ENCODE measurements at regions not wholly inside any gene's neighbourhood (a gene's known extent, or its start where the extent isn't known, plus 50 kb on each side); places are given as distances from the start of the nearest gene placed in this dataset.
A peak's percentile ranks its signal among the peaks of the same experiment; 100 is the strongest.

- no peaks in the 10 kb centered on the region for H3K27me3 ChIP-seq (ENCODE audit: insufficient read depth, low read length)
- H3K4me1 ChIP-seq (ENCODE audit: insufficient read depth, low read length), result peaks cover 33% of the 10 kb centered on the region
- no peak overlapping the region for H3K4me3 ChIP-seq (ENCODE audit: low read length)
- H3K27ac ChIP-seq (ENCODE audit: low read length), result peak overlapping the region; percentile 51
- H3K36me3 ChIP-seq (ENCODE audit: insufficient read depth, low read depth, low read length), result no peaks in the 10 kb centered on the region
- H3K9me3 ChIP-seq (ENCODE audit: insufficient read depth, low read depth, low read length), result peaks cover 3% of the 10 kb centered on the region; the same call in 1 of the 2 replicates
- no peak overlapping the region for H3K9ac ChIP-seq (ENCODE audit: low read depth, low read length)
Measured at GRCh38 chr2:237199577-237199976, 113.9 kb downstream of the COPS8 start.

GRCh38 chr2:237200462-237200861 is 114.8 kb downstream of the COPS8 start:
- no peaks in the 10 kb centered on the region for H3K27me3 ChIP-seq (ENCODE audit: insufficient read depth, low read length)
- no peak overlapping the region for H3K27ac ChIP-seq (ENCODE audit: low read length)
- peaks cover 38% of the 10 kb centered on the region for H3K4me1 ChIP-seq (ENCODE audit: insufficient read depth, low read length)

DNA sequence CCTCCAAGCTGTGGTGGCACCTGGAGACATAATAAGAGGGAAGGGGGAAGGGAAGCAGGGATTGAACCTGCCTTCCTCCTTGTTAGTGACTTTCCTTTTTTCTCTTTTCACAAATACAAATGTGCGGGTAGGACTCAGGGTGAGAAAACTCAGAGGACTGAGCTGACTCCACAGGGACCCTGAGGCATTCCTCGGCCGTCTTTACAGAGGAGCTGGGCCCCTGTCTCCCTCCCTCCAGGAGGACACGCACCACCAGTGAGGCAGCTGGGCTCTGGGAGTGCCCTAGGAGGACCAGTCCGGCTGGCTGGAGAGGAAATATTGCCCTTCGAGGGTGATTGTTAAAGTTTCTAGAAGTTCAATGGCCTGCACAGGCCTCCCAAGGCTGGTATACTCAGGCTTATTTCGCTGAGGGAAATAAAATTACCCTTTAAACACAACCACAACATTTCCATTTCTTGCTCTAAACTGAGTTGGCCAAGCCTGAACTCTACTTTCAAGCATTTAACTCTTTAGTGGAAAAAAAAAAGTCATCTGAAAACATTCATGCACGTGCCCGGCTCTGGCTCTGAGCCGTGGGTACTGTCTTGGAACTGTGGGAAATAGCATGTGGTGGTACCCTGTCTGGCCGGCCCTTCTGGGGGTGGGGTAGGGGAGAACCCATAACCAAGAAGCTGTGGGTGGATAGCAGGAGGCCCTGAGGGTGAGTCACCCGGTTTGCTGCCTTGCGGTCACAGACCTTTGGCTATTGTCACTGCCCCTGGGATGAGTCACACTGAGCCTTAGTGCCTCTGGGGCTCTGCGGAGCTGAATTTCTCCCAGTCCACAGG is 116.0 kb downstream of the COPS8 start:
- no peaks in the 10 kb centered on the region for H3K27me3 ChIP-seq (ENCODE audit: insufficient read depth, low read length)
- no peak overlapping the region for H3K4me3 ChIP-seq (ENCODE audit: low read length)
- peaks cover 41% of the 10 kb centered on the region for H3K4me1 ChIP-seq (ENCODE audit: insufficient read depth, low read length)
- H3K9ac ChIP-seq (ENCODE audit: low read depth, low read length), result no peak overlapping the region
- no peaks in the 10 kb centered on the region for H3K36me3 ChIP-seq (ENCODE audit: insufficient read depth, low read depth, low read length)
- no peak overlapping the region for H3K27ac ChIP-seq (ENCODE audit: low read length)
- peaks cover 3% of the 10 kb centered on the region; the same call in 1 of the 2 replicates for H3K9me3 ChIP-seq (ENCODE audit: insufficient read depth, low read depth, low read length)

More at GRCh38 chr2:237200462-237200861, 114.8 kb downstream of the COPS8 start:
- no peak overlapping the region for H3K4me3 ChIP-seq (ENCODE audit: low read length)
- H3K36me3 ChIP-seq (ENCODE audit: insufficient read depth, low read depth, low read length), result no peaks in the 10 kb centered on the region
- peaks cover 3% of the 10 kb centered on the region; the same call in 1 of the 2 replicates for H3K9me3 ChIP-seq (ENCODE audit: insufficient read depth, low read depth, low read length)
- H3K9ac ChIP-seq (ENCODE audit: low read depth, low read length), result no peak overlapping the region

GRCh38 chr2:237202288-237203030 is 116.8 kb downstream of the COPS8 start:
- Histone ChIP-seq H3K4me3 (ENCODE audit: low read length) (no peak overlapping the region), H3K9me3 (ENCODE audit: insufficient read depth, low read depth, low read length) (peaks cover 3% of the 10 kb centered on the region; the same call in 1 of the 2 replicates), H3K4me1 (ENCODE audit: insufficient read depth, low read length) (peaks cover 33% of the 10 kb centered on the region), H3K9ac (ENCODE audit: low read depth, low read length) (no peak overlapping the region), H3K36me3 (ENCODE audit: insufficient read depth, low read depth, low read length) (no peaks in the 10 kb centered on the region), H3K27ac (ENCODE audit: low read length) (no peak overlapping the region), H3K27me3 (ENCODE audit: insufficient read depth, low read length) (no peaks in the 10 kb centered on the region)

DNA sequence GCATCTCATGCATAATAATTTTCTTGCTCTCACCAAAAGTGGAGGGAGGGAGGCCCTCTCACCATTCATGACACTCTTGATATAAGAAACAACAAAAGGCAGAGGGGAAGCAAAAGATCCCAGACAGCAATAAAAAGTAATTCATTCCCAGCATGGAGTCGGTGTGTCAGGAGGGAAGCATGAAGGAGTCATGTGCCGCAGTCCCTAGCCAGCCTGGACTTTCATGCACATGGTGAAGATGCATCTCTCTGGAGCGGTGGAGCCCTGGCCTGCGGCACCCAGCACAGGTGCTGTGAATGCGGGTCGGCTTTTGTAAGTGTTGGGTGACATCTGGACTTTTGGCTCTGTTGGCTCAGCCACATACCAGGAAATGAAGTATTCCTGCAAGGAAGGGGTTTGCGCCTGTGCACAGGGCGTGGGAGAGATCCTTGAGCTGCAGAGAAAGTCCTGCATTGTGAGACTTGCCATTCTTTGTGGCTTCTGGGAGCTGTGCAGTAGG is 119.4 kb downstream of the COPS8 start:
- Histone ChIP-seq H3K4me1 (ENCODE audit: insufficient read depth, low read length) (peaks cover 16% of the 10 kb centered on the region), H3K27me3 (ENCODE audit: insufficient read depth, low read length) (no peaks in the 10 kb centered on the region), H3K27ac (ENCODE audit: low read length) (no peak overlapping the region), H3K36me3 (ENCODE audit: insufficient read depth, low read depth, low read length) (no peaks in the 10 kb centered on the region), H3K4me3 (ENCODE audit: low read length) (no peak overlapping the region), H3K9ac (ENCODE audit: low read depth, low read length) (no peak overlapping the region), H3K9me3 (ENCODE audit: insufficient read depth, low read depth, low read length) (peaks cover 3% of the 10 kb centered on the region; the same call in 1 of the 2 replicates)

GRCh38 chr2:237205561-237205971 is 119.9 kb downstream of the COPS8 start:
- Histone ChIP-seq H3K9ac (ENCODE audit: low read depth, low read length) (no peak overlapping the region), H3K9me3 (ENCODE audit: insufficient read depth, low read depth, low read length) (no peaks in the 10 kb centered on the region; the same call in 1 of the 2 replicates), H3K27me3 (ENCODE audit: insufficient read depth, low read length) (no peaks in the 10 kb centered on the region), H3K27ac (ENCODE audit: low read length) (no peak overlapping the region), H3K36me3 (ENCODE audit: insufficient read depth, low read depth, low read length) (no peaks in the 10 kb centered on the region), H3K4me3 (ENCODE audit: low read length) (no peak overlapping the region), H3K4me1 (ENCODE audit: insufficient read depth, low read length) (peaks cover 21% of the 10 kb centered on the region)

GRCh38 chr2:237207646-237208045 is 122.0 kb downstream of the COPS8 start:
- no peak overlapping the region for H3K9ac ChIP-seq (ENCODE audit: low read depth, low read length)
- H3K27ac ChIP-seq (ENCODE audit: low read length), result no peak overlapping the region
- H3K4me1 ChIP-seq (ENCODE audit: insufficient read depth, low read length), result peaks cover 23% of the 10 kb centered on the region
- no peaks in the 10 kb centered on the region for H3K27me3 ChIP-seq (ENCODE audit: insufficient read depth, low read length)
- H3K4me3 ChIP-seq (ENCODE audit: low read length), result no peak overlapping the region
- no peaks in the 10 kb centered on the region for H3K9me3 ChIP-seq (ENCODE audit: insufficient read depth, low read depth, low read length)
- no peaks in the 10 kb centered on the region for H3K36me3 ChIP-seq (ENCODE audit: insufficient read depth, low read depth, low read length)

DNA sequence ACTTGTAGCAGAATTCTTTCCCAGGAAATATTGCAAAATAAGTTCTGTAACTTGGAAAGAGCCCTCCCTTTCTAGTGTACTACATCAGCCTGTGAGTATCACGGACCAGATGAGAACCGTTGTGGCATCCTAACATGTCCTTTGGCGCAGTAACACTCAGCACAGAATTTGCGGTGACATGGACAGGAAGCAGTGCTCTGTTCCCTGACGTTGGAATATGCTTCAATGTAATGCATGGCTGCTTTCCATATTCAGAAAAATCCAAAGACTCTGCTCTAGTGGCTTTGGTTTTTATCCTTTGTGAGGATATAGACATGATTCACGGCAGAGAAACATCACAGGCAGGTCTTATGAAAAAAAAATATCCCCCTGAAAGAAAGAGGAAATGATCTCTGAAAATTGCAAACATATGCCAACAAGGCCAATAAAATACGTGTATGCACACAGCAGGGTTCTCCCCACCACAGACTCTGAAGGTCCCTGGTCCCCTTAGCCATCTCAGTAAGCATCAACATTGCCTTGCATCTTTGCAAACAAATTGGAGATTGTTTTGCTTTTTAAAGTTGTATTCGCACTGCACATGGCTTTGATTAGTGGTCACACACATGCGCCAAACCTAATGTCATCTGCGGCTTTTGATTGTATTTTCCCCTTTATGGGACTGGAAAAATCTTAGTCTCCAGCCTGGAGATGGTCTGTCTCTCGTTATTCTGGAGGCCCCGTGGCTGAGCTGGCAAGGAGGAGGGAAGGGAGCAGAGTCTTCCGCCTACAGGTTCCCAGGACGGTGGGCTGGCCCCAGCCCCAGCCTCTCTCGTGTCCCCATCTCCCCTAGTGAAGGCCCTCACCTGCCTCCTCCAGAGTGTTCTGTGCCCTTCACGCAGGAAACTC is 122.9 kb downstream of the COPS8 start:
- Histone ChIP-seq H3K4me1 (ENCODE audit: insufficient read depth, low read length) (peaks cover 23% of the 10 kb centered on the region), H3K36me3 (ENCODE audit: insufficient read depth, low read depth, low read length) (no peaks in the 10 kb centered on the region), H3K27ac (ENCODE audit: low read length) (no peak overlapping the region), H3K4me3 (ENCODE audit: low read length) (no peak overlapping the region), H3K9ac (ENCODE audit: low read depth, low read length) (no peak overlapping the region), H3K27me3 (ENCODE audit: insufficient read depth, low read length) (no peaks in the 10 kb centered on the region), H3K9me3 (ENCODE audit: insufficient read depth, low read depth, low read length) (no peaks in the 10 kb centered on the region)

- no peak overlapping the region for H3K27ac ChIP-seq (ENCODE audit: low read length)
- H3K9ac ChIP-seq (ENCODE audit: low read depth, low read length), result no peak overlapping the region
- H3K4me3 ChIP-seq (ENCODE audit: low read length), result no peak overlapping the region
- peaks cover 28% of the 10 kb centered on the region for H3K4me1 ChIP-seq (ENCODE audit: insufficient read depth, low read length)
- no peaks in the 10 kb centered on the region for H3K9me3 ChIP-seq (ENCODE audit: insufficient read depth, low read depth, low read length)
- no peaks in the 10 kb centered on the region for H3K27me3 ChIP-seq (ENCODE audit: insufficient read depth, low read length)
- no peaks in the 10 kb centered on the region for H3K36me3 ChIP-seq (ENCODE audit: insufficient read depth, low read depth, low read length)
Measured at GRCh38 chr2:237209885-237210284, 124.2 kb downstream of the COPS8 start.

GRCh38 chr2:237210297-237210696 is 124.6 kb downstream of the COPS8 start:
- Histone ChIP-seq H3K27ac (ENCODE audit: low read length) (no peak overlapping the region), H3K4me3 (ENCODE audit: low read length) (no peak overlapping the region), H3K9ac (ENCODE audit: low read depth, low read length) (no peak overlapping the region), H3K4me1 (ENCODE audit: insufficient read depth, low read length) (peaks cover 24% of the 10 kb centered on the region), H3K9me3 (ENCODE audit: insufficient read depth, low read depth, low read length) (no peaks in the 10 kb centered on the region), H3K27me3 (ENCODE audit: insufficient read depth, low read length) (no peaks in the 10 kb centered on the region), H3K36me3 (ENCODE audit: insufficient read depth, low read depth, low read length) (no peaks in the 10 kb centered on the region)

GRCh38 chr2:237210763-237211162 is 125.1 kb downstream of the COPS8 start:
- Histone ChIP-seq H3K36me3 (ENCODE audit: insufficient read depth, low read depth, low read length) (no peaks in the 10 kb centered on the region), H3K27ac (ENCODE audit: low read length) (no peak overlapping the region), H3K4me1 (ENCODE audit: insufficient read depth, low read length) (peaks cover 20% of the 10 kb centered on the region; the same call in 1 of the 2 replicates), H3K9ac (ENCODE audit: low read depth, low read length) (no peak overlapping the region), H3K27me3 (ENCODE audit: insufficient read depth, low read length) (no peaks in the 10 kb centered on the region), H3K4me3 (ENCODE audit: low read length) (no peak overlapping the region), H3K9me3 (ENCODE audit: insufficient read depth, low read depth, low read length) (no peaks in the 10 kb centered on the region)

All from iPS-20b (cell line).